ENCODE measurements at regions not wholly inside any gene's neighbourhood (a gene's known extent, or its start where the extent isn't known, plus 50 kb on each side); places are given as distances from the start of the nearest gene placed in this dataset.

GRCh38 chr7:26612742-26613141, 251.6 kb downstream of the SKAP2 start:
- H3K9me3 ChIP-seq: no peaks in the 10 kb centered on the region
- no peaks in the 10 kb centered on the region for H3K27me3 ChIP-seq
- TF ChIP-seq CTCF (IDR thresholded peaks at IDR 0.05): no peak
- H3K4me3 ChIP-seq: no peak overlapping the region
- H3K4me1 ChIP-seq: no peaks in the 10 kb centered on the region
- H3K36me3 ChIP-seq: no peaks in the 10 kb centered on the region
- no peak for DNase-seq
- no peak overlapping the region for H3K27ac ChIP-seq
- H3K9ac ChIP-seq (ENCODE audit: low read depth in 2 of 2, low read length in 2 of 2): no peak overlapping the region
- intact Hi-C loops (cut with DNase I): no loop called here

GRCh38 chr7:26614503-26614902, 249.9 kb downstream of the SKAP2 start:
- no peak overlapping the region for H3K9ac ChIP-seq (ENCODE audit: low read depth in 2 of 2, low read length in 2 of 2)
- H3K27ac ChIP-seq: no peak overlapping the region
- H3K4me1 ChIP-seq: no peaks in the 10 kb centered on the region
- H3K9me3 ChIP-seq: no peaks in the 10 kb centered on the region
- no peaks in the 10 kb centered on the region for H3K36me3 ChIP-seq
- no peak for TF ChIP-seq CTCF (IDR thresholded peaks at IDR 0.05)
- DNase-seq: no peak
- intact Hi-C loops (cut with DNase I): no loop called here
- H3K4me3 ChIP-seq: no peak overlapping the region
- no peaks in the 10 kb centered on the region for H3K27me3 ChIP-seq

- TF ChIP-seq CTCF (IDR thresholded peaks at IDR 0.05): no peak
- no peak overlapping the region for H3K9ac ChIP-seq (ENCODE audit: low read depth in 2 of 2, low read length in 2 of 2)
- no peak for DNase-seq
- H3K36me3 ChIP-seq: no peaks in the 10 kb centered on the region
- no peaks in the 10 kb centered on the region for H3K27me3 ChIP-seq
- H3K4me1 ChIP-seq: no peaks in the 10 kb centered on the region
- H3K4me3 ChIP-seq: no peak overlapping the region
- intact Hi-C loops (cut with DNase I): no loop called here
- H3K27ac ChIP-seq: no peak overlapping the region
- H3K9me3 ChIP-seq: no peaks in the 10 kb centered on the region
Observed at GRCh38 chr7:26616235-26616634, 248.2 kb downstream of the SKAP2 start.

GRCh38 chr7:26617066-26617465, 247.3 kb downstream of the SKAP2 start:
- Histone ChIP-seq H3K9ac (ENCODE audit: low read depth in 2 of 2, low read length in 2 of 2) (no peak overlapping the region), H3K36me3 (no peaks in the 10 kb centered on the region), H3K27me3 (no peaks in the 10 kb centered on the region), H3K4me1 (no peaks in the 10 kb centered on the region), H3K9me3 (no peaks in the 10 kb centered on the region), H3K27ac (no peak overlapping the region), H3K4me3 (no peak overlapping the region)
- intact Hi-C loops (cut with DNase I): no loop called here
- no peak for TF ChIP-seq CTCF (IDR thresholded peaks at IDR 0.05)
- DNase-seq: no peak
